HEK293T (cell line): ENCODE measurements at regions not wholly inside any gene's neighbourhood (a gene's known extent, or its start where the extent isn't known, plus 50 kb on each side); places are given as distances from the start of the nearest gene placed in this dataset.

Experiments
- CTCF ChIA-PET: fragments of 350-600 bp; formaldehyde crosslinking; extraction: SDS; loops from one replicate; lab custom pipeline; 2021; ENCODE audit warnings: antibody characterized with exemption, inconsistent platforms; lab: Yijun Ruan, JAX
- POLR2A ChIA-PET: fragments of 350-600 bp; formaldehyde crosslinking; extraction: SDS; loops from one replicate; lab custom pipeline; 2020; ENCODE audit warnings: antibody characterized with exemption, inconsistent platforms; lab: Yijun Ruan, JAX
- DNase-seq: peaks from one replicate; pipeline ENCODE4 v3.0.0; 2012; ENCODE audit warnings: mixed read lengths; ENCODE audit errors: extremely low spot score
- ARNT ChIP-seq: fragments of 450-650 bp; IDR thresholded peaks from 2 replicates; pipeline ENCODE4 v1.6.1; 2017; ENCODE audit warnings: mild to moderate bottlenecking
- BHLHE40 ChIP-seq: fragments of 450-650 bp; IDR thresholded peaks from 2 replicates; pipeline ENCODE4 v1.6.1; 2016; ENCODE audit warnings: mild to moderate bottlenecking, moderate library complexity, borderline replicate concordance
- CTBP1 ChIP-seq: fragments of 450-650 bp; IDR thresholded peaks from 2 replicates; pipeline ENCODE4 v1.6.1; 2016; ENCODE audit warnings: borderline replicate concordance
- ELF4 ChIP-seq: fragments of 450-650 bp; IDR thresholded peaks from 2 replicates; pipeline ENCODE4 v1.6.1; 2017; ENCODE audit warnings: antibody characterized with exemption
- FOXA1 ChIP-seq: fragments of 450-650 bp; IDR thresholded peaks from 2 replicates; pipeline ENCODE4 v1.6.1; 2016; ENCODE audit warnings: mild to moderate bottlenecking
- FOXK2 ChIP-seq: fragments of 450-650 bp; IDR thresholded peaks from 2 replicates; pipeline ENCODE4 v1.6.1; 2016; ENCODE audit warnings: mild to moderate bottlenecking
- FOXM1 ChIP-seq: fragments of 450-650 bp; IDR thresholded peaks from 2 replicates; pipeline ENCODE4 v1.6.1; 2017; ENCODE audit warnings: mild to moderate bottlenecking, borderline replicate concordance
- HDGF ChIP-seq: fragments of 450-650 bp; IDR thresholded peaks from 2 replicates; pipeline ENCODE4 v1.6.1; 2017; ENCODE audit warnings: antibody characterized with exemption, borderline replicate concordance
- L3MBTL2 ChIP-seq: fragments of 450-650 bp; conservative IDR thresholded peaks from 2 replicates; pipeline ENCODE4 v1.6.1; 2016; ENCODE audit warnings: mild to moderate bottlenecking
- LEF1 ChIP-seq: fragments of 450-650 bp; IDR thresholded peaks from 2 replicates; pipeline ENCODE4 v1.6.1; 2017; ENCODE audit warnings: mild to moderate bottlenecking, borderline replicate concordance
- NFRKB ChIP-seq: fragments of 450-650 bp; IDR thresholded peaks from 2 replicates; pipeline ENCODE4 v1.6.1; 2016; ENCODE audit warnings: mild to moderate bottlenecking, moderate library complexity
- PKNOX1 ChIP-seq: fragments of 450-650 bp; IDR thresholded peaks from 2 replicates; pipeline ENCODE4 v1.6.1; 2016
- SP1 ChIP-seq: fragments of 450-650 bp; IDR thresholded peaks from 2 replicates; pipeline ENCODE4 v1.6.1; 2017
- SUZ12 ChIP-seq: fragments of 450-650 bp; IDR thresholded peaks from 2 replicates; pipeline ENCODE4 v1.6.1; 2016; ENCODE audit warnings: mild to moderate bottlenecking
- TARDBP ChIP-seq: fragments of 450-650 bp; IDR thresholded peaks from 2 replicates; pipeline ENCODE4 v1.6.1; 2016
- ZNF384 ChIP-seq: fragments of 450-650 bp; IDR thresholded peaks from 2 replicates; pipeline ENCODE4 v1.6.1; 2016

GRCh38 chr7:85829817-85830432 is 643.1 kb upstream of the SEMA3D start:
- CTCF ChIA-PET: interaction anchor here (0.5 to 1.6 kb wide), 6 partner anchors 37 to 797 kb away, joined by 3 to 7 read pairs (median 4); no protein-coding TSS in a partner anchor
- TF ChIP-seq SP1 (no peak), TARDBP (no peak), ARNT (no peak)
- no peak for DNase-seq
- POLR2A ChIA-PET: interaction anchor here (0.7 kb wide), 1 partner anchor 644 kb away, joined by 3 read pairs; no protein-coding TSS in a partner anchor

GRCh38 chr7:85829176-85829575 is 642.3 kb upstream of the SEMA3D start:
- no peak for DNase-seq
- POLR2A ChIA-PET: no interaction called here
- TF ChIP-seq FOXK2: no peak
- no peak for TF ChIP-seq BHLHE40
- TF ChIP-seq TARDBP: no peak
- no peak for TF ChIP-seq ELF4
- no peak for TF ChIP-seq HDGF
- no peak for TF ChIP-seq L3MBTL2
- TF ChIP-seq FOXA1: no peak
- CTCF ChIA-PET: interaction anchor here (0.6 to 1.6 kb wide), 3 partner anchors 95 to 788 kb away, joined by 4 to 7 read pairs (median 6); no protein-coding TSS in a partner anchor

- CTCF ChIA-PET: interaction anchor here (1.1 kb wide), 1 partner anchor 94 kb away, joined by 4 read pairs; no protein-coding TSS in a partner anchor
- POLR2A ChIA-PET: no interaction called here
- TF ChIP-seq FOXK2: no peak
- no peak for TF ChIP-seq FOXA1
- DNase-seq: no peak
Measured at GRCh38 chr7:85828614-85829013, 641.8 kb upstream of the SEMA3D start.

GRCh38 chr7:85823396-85824080 is 636.7 kb upstream of the SEMA3D start:
- ChIA-PET CTCF (no interaction called here), POLR2A (no interaction called here)
- TF ChIP-seq FOXA1 (no peak), HDGF (no peak), FOXK2 (no peak), ELF4 (no peak), PKNOX1 (no peak), ZNF384 (no peak), SUZ12 (no peak), LEF1 (no peak), ARNT (no peak), NFRKB (no peak), BHLHE40 (no peak), SP1 (no peak)
- no peak for DNase-seq

GRCh38 chr7:85821926-85822325 is 635.1 kb upstream of the SEMA3D start:
- no peak for TF ChIP-seq FOXK2
- ChIA-PET POLR2A (no interaction called here), CTCF (no interaction called here)
- DNase-seq: no peak

GRCh38 chr7:85820702-85821443 is 634.0 kb upstream of the SEMA3D start:
- DNase-seq: no peak
- TF ChIP-seq FOXM1: no peak
- TF ChIP-seq CTBP1: no peak
- no peak for TF ChIP-seq SUZ12
- TF ChIP-seq BHLHE40: no peak
- no peak for TF ChIP-seq L3MBTL2
- TF ChIP-seq LEF1: no peak
- TF ChIP-seq NFRKB: no peak
- TF ChIP-seq HDGF: no peak
- TF ChIP-seq ELF4: no peak
- TF ChIP-seq ZNF384: no peak
- TF ChIP-seq ARNT: no peak
- no peak for TF ChIP-seq SP1
- TF ChIP-seq FOXA1: no peak
- TF ChIP-seq TARDBP: no peak
- no peak for TF ChIP-seq PKNOX1
- no peak for TF ChIP-seq FOXK2
- POLR2A ChIA-PET: no interaction called here
- CTCF ChIA-PET: interaction anchor here (0.6 kb wide), 1 partner anchor 791 kb away, joined by 3 read pairs; no protein-coding TSS in a partner anchor

GRCh38 chr7:85815526-85815925 is 628.7 kb upstream of the SEMA3D start:
- TF ChIP-seq FOXM1 (no peak), TARDBP (no peak), SP1 (no peak), HDGF (no peak), ELF4 (no peak)
- DNase-seq: no peak
- ChIA-PET CTCF (no interaction called here), POLR2A (no interaction called here)
